SU-DHL-6 (cell line): ENCODE measurements at regions not wholly inside any gene's neighbourhood (a gene's known extent, or its start where the extent isn't known, plus 50 kb on each side); places are given as distances from the start of the nearest gene placed in this dataset.

Source experiments
- H2AFZ ChIP-seq: fragments of 200-600 bp; sonication (generic); 2 replicates; pipeline ENCODE4 v1.6.1; 2014; ENCODE audit warnings: low read depth, mild to moderate bottlenecking, moderate library complexity, mixed read lengths, antibody characterized with exemption, low read length; ENCODE audit not compliant: severe bottlenecking
- H3F3A ChIP-seq: fragments of 200-600 bp; shearing (Covaris generic); 2 replicates; pipeline ENCODE4 v1.6.0; 2016; ENCODE audit warnings: antibody characterized with exemption, mild to moderate bottlenecking; ENCODE audit not compliant: insufficient read depth
- H3K27ac ChIP-seq: fragments of 200-600 bp; sonication (generic); 2 replicates; pipeline ENCODE4 v1.5.1; 2016; ENCODE audit warnings: low read depth, mild to moderate bottlenecking, low read length, moderate library complexity, mixed read lengths
- H3K27me3 ChIP-seq: fragments of 200-600 bp; sonication (generic), shearing (Covaris generic); 2 replicates; pipeline ENCODE4 v1.6.0; 2014; ENCODE audit warnings: mild to moderate bottlenecking, low read length
- H3K36me3 ChIP-seq: fragments of 200-600 bp; sonication (generic); 2 replicates; pipeline ENCODE4 v1.6.1; 2014; ENCODE audit warnings: mild to moderate bottlenecking, low read length, mixed read lengths
- H3K4me2 ChIP-seq: fragments of 300-600, 200-600 bp; shearing (Covaris generic), sonication (generic); 2 replicates; pipeline ENCODE4 v1.6.0; 2014; ENCODE audit warnings: low read length, low read depth, mild to moderate bottlenecking; ENCODE audit not compliant: poor library complexity, severe bottlenecking
- H3K4me3 ChIP-seq: fragments of 200-600 bp; sonication (generic); 2 replicates; pipeline ENCODE4 v1.5.1; 2014; ENCODE audit warnings: antibody characterized with exemption, low read length, mild to moderate bottlenecking, mixed read lengths; ENCODE audit not compliant: insufficient read depth, poor library complexity, severe bottlenecking
- H3K79me2 ChIP-seq: fragments of 200-600 bp; sonication (generic); 2 replicates; pipeline ENCODE4 v1.6.1; 2014; ENCODE audit warnings: mild to moderate bottlenecking, low read length, moderate library complexity; ENCODE audit not compliant: insufficient read depth
- H3K9ac ChIP-seq: fragments of 200-600 bp; sonication (generic); 2 replicates; pipeline ENCODE4 v1.7.0; 2014; ENCODE audit warnings: mild to moderate bottlenecking, low read length
- H3K9me2 ChIP-seq: fragments of 200-600 bp; sonication (generic); replicated peaks from 2 replicates; pipeline ENCODE4 v1.6.1; 2014; ENCODE audit warnings: low read length; ENCODE audit not compliant: insufficient read depth
- H3K9me3 ChIP-seq: fragments of 200-600 bp; sonication (generic); 2 replicates; pipeline ENCODE4 v1.6.1; 2014; ENCODE audit warnings: low read length, mixed read lengths; ENCODE audit not compliant: insufficient read depth
- H4K20me1 ChIP-seq: fragments of 200-600 bp; sonication (generic); 2 replicates; pipeline ENCODE4 v1.6.1; 2014; ENCODE audit warnings: low read depth, mild to moderate bottlenecking, antibody characterized with exemption, low read length, moderate library complexity, mixed read lengths
- EZH2phosphoT487 ChIP-seq: fragments of 200-600 bp; sonication (generic), shearing (Covaris generic); conservative IDR thresholded peaks from 2 replicates; pipeline ENCODE4 v1.6.1; 2018; ENCODE audit warnings: mild to moderate bottlenecking, antibody characterized with exemption, low read length, moderate library complexity, mixed read lengths
- TF ChIP-seq, protein P1 (sequence below): fragments of 200-600 bp; sonication (generic); IDR thresholded peaks from one replicate; pipeline ENCODE4 v1.5.1; 2017; ENCODE audit warnings: antibody characterized with exemption, mild to moderate bottlenecking, low read length, moderate library complexity; ENCODE audit not compliant: insufficient read depth, poor library complexity, severe bottlenecking

DNA sequence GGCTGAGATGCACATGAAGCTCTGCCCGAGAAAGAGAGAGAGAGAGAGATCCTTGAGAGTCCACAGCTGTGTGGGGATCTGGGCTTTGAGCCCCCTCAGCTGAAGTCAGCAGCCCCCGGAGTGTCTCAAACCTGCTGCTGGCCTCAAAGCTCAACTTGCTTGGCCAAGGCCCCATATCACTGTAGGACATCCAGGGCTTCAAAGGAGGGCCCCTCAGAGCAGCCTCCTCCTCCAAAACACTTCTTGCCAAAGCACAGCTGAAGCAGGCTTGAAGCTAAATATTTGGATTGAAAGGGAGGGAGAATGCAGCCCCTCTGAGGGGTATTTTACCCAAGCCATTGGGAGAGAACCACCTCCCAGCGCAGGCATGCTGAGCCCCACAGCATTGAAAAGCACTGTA lies 357.6 kb downstream of the OSR1 start:
- Histone ChIP-seq H3K4me2 (no peak overlapping the region), H3K9ac (no peak overlapping the region), H3F3A (no peaks in the 10 kb centered on the region), H3K36me3 (no peaks in the 10 kb centered on the region), H3K9me2 (no peaks in the 10 kb centered on the region), H3K27ac (no peak overlapping the region), H4K20me1 (no peaks in the 10 kb centered on the region), H2AFZ (no peak overlapping the region), H3K4me3 (no peak overlapping the region), H3K9me3 (no peaks in the 10 kb centered on the region), H3K27me3 (no peaks in the 10 kb centered on the region), H3K79me2 (no peaks in the 10 kb centered on the region)
- TF ChIP-seq, protein P1, sequence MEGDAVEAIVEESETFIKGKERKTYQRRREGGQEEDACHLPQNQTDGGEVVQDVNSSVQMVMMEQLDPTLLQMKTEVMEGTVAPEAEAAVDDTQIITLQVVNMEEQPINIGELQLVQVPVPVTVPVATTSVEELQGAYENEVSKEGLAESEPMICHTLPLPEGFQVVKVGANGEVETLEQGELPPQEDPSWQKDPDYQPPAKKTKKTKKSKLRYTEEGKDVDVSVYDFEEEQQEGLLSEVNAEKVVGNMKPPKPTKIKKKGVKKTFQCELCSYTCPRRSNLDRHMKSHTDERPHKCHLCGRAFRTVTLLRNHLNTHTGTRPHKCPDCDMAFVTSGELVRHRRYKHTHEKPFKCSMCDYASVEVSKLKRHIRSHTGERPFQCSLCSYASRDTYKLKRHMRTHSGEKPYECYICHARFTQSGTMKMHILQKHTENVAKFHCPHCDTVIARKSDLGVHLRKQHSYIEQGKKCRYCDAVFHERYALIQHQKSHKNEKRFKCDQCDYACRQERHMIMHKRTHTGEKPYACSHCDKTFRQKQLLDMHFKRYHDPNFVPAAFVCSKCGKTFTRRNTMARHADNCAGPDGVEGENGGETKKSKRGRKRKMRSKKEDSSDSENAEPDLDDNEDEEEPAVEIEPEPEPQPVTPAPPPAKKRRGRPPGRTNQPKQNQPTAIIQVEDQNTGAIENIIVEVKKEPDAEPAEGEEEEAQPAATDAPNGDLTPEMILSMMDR: no peak
- no peak for TF ChIP-seq EZH2phosphoT487

DNA sequence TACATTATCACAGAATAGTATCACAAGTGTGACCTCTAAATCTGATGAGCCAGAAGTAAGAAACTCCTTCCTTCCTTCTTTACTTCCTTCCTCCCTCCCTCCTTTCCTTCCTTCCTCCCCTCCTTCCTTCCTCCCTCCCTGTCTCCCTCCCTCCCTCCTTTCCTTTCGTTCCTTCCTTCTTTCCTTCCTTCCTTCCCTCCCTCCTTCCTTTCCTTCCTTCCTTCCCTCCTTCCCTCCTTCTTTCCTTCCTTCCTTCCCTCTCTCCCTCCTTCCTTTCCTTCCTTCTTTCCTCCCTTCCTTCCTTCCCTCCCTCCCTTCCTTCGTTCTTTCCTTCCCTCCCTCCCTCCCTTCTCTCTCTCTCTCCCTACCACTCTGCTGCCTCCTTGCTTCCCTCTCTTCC lies 359.2 kb downstream of the OSR1 start:
- Histone ChIP-seq H2AFZ (no peak overlapping the region), H3K79me2 (no peaks in the 10 kb centered on the region), H3K4me3 (no peak overlapping the region), H3K27me3 (no peaks in the 10 kb centered on the region), H3F3A (no peaks in the 10 kb centered on the region), H3K36me3 (no peaks in the 10 kb centered on the region), H3K4me2 (no peak overlapping the region), H4K20me1 (no peaks in the 10 kb centered on the region), H3K9ac (no peak overlapping the region), H3K9me3 (no peaks in the 10 kb centered on the region), H3K27ac (no peak overlapping the region), H3K9me2 (no peaks in the 10 kb centered on the region)
- TF ChIP-seq, protein P1: no peak
- no peak for TF ChIP-seq EZH2phosphoT487

DNA sequence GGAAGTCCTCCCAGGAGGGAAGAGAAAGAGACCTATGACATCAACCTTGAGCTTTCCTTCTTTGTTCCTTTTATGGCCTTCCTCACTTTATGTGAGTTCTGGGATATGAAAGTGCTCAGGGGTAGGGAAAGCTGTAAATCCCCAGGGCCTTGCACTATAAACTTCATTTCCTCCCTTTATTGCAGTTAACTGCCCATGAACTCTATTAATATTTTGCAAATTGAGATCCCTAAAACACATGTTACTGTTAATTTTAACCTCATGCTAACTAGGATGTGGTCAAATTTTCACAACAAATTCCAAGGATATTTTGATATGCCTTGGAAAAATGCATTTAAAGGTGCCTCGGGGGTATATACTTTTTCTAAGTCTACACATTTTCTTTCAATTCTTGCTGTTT lies 359.9 kb downstream of the OSR1 start:
- H4K20me1 ChIP-seq: no peaks in the 10 kb centered on the region
- H2AFZ ChIP-seq: no peak overlapping the region
- H3K9ac ChIP-seq: no peak overlapping the region
- H3K4me2 ChIP-seq: no peak overlapping the region
- no peaks in the 10 kb centered on the region for H3K9me2 ChIP-seq
- no peak overlapping the region for H3K27ac ChIP-seq
- no peaks in the 10 kb centered on the region for H3K9me3 ChIP-seq
- H3K27me3 ChIP-seq: no peaks in the 10 kb centered on the region
- no peak for TF ChIP-seq EZH2phosphoT487
- TF ChIP-seq, protein P1: no peak
- H3K4me3 ChIP-seq: no peak overlapping the region
- H3K36me3 ChIP-seq: no peaks in the 10 kb centered on the region
- no peaks in the 10 kb centered on the region for H3K79me2 ChIP-seq
- no peaks in the 10 kb centered on the region for H3F3A ChIP-seq
